Fibroblast of lung (primary cell): ENCODE measurements at regions not wholly inside any gene's neighbourhood (a gene's known extent, or its start where the extent isn't known, plus 50 kb on each side); places are given as distances from the start of the nearest gene placed in this dataset.

Experiments used
- DNase-seq, 2 donors: peaks; one replicate each; pipeline versions ENCODE4 v3.0.0 to v3.0.0-alpha.2; 2010; ENCODE audit warnings: low read depth in 2 of 2
- H2AFZ ChIP-seq: 2 replicates; pipeline ENCODE4 v1.5.1; 2012; ENCODE audit warnings: low read length, control low read depth, inconsistent platforms
- H3K27ac ChIP-seq: 2 replicates; pipeline ENCODE4 v1.5.1; 2011; ENCODE audit warnings: low read length, control low read depth; ENCODE audit not compliant: insufficient read depth
- H3K27me3 ChIP-seq: 2 replicates; pipeline ENCODE4 v1.5.1; 2011; ENCODE audit warnings: mild to moderate bottlenecking, low read length; ENCODE audit not compliant: control insufficient read depth, insufficient read depth
- H3K36me3 ChIP-seq: 2 replicates; pipeline ENCODE4 v1.5.1; 2011; ENCODE audit warnings: low read length; ENCODE audit not compliant: control insufficient read depth, insufficient read depth
- H3K4me1 ChIP-seq: 2 replicates; pipeline ENCODE4 v1.5.1; 2011; ENCODE audit warnings: low read length; ENCODE audit not compliant: control insufficient read depth, insufficient read depth; ENCODE audit errors: extremely low read depth
- H3K4me2 ChIP-seq: 2 replicates; pipeline ENCODE4 v1.5.1; 2011; ENCODE audit warnings: low read length, control low read depth; ENCODE audit not compliant: insufficient read depth; ENCODE audit errors: extremely low read depth
- H3K4me3 ChIP-seq, 4 experiments: fragments of 200-600 bp in 1 of 4; sonication (generic) in 1 of 4; replicated peaks in 1 of 4; 2 replicates each; pipeline ENCODE4 v1.5.1; 2011 to 2016; ENCODE audit warnings: low read length in 4 of 4, low read depth in 3 of 4, mild to moderate bottlenecking in 3 of 4, control low read depth in 2 of 4, inconsistent platforms in 1 of 4, mixed read lengths in 1 of 4; ENCODE audit not compliant: insufficient read depth in 1 of 4; ENCODE audit errors: control extremely low read depth in 1 of 4
- H3K79me2 ChIP-seq: 2 replicates; pipeline ENCODE4 v1.5.1; 2012; ENCODE audit warnings: mild to moderate bottlenecking, low read length, inconsistent platforms; ENCODE audit not compliant: control insufficient read depth, insufficient read depth
- H3K9ac ChIP-seq: 2 replicates; pipeline ENCODE4 v1.5.1; 2011; ENCODE audit warnings: mild to moderate bottlenecking, low read length, control low read depth; ENCODE audit not compliant: insufficient read depth
- H3K9me3 ChIP-seq: 2 replicates; pipeline ENCODE4 v1.5.1; 2012; ENCODE audit warnings: low read depth, low read length; ENCODE audit not compliant: control insufficient read depth, insufficient read depth
- H4K20me1 ChIP-seq: 2 replicates; pipeline ENCODE4 v1.5.1; 2011; ENCODE audit warnings: low read length; ENCODE audit not compliant: control insufficient read depth, insufficient read depth; ENCODE audit errors: extremely low read depth
- CTCF ChIP-seq, 2 donors: IDR thresholded peaks in 1 of 2; conservative IDR thresholded peaks in 1 of 2; 1 replicate in 1 of 2; 2 replicates in 1 of 2; pipeline ENCODE4 v1.5.1; 2011 to 2012; ENCODE audit warnings: low read length in 2 of 2, control low read depth in 1 of 2, inconsistent platforms in 1 of 2, low read depth in 1 of 2, mild to moderate bottlenecking in 1 of 2
- EZH2 ChIP-seq: IDR thresholded peaks from 2 replicates; pipeline ENCODE4 v1.5.1; 2012; ENCODE audit warnings: low read length, control low read depth, mild to moderate bottlenecking; ENCODE audit errors: missing control alignments

- Histone ChIP-seq H3K9ac (no peak overlapping the region), H4K20me1 (no peaks in the 10 kb centered on the region), H2AFZ (no peak overlapping the region), H3K79me2 (no peaks in the 10 kb centered on the region), H3K4me3 (no peak overlapping the region), H3K36me3 (no peaks in the 10 kb centered on the region), H3K27ac (no peak overlapping the region), H3K27me3 (no peaks in the 10 kb centered on the region), H3K9me3 (no peaks in the 10 kb centered on the region), H3K4me2 (no peak overlapping the region), H3K4me1 (no peaks in the 10 kb centered on the region)
- no peak for DNase-seq
- no peak for TF ChIP-seq CTCF (conservative IDR thresholded peaks at IDR 0.05 in 1 of 2, IDR thresholded peaks at IDR 0.05 in 1 of 2; ENCODE audit: low read depth in 1 of 2, low read length in 2 of 2)
- no peak for TF ChIP-seq EZH2
Observed at GRCh38 chrY:19056138-19056469, 282.6 kb upstream of the HSFY2 start.

DNA sequence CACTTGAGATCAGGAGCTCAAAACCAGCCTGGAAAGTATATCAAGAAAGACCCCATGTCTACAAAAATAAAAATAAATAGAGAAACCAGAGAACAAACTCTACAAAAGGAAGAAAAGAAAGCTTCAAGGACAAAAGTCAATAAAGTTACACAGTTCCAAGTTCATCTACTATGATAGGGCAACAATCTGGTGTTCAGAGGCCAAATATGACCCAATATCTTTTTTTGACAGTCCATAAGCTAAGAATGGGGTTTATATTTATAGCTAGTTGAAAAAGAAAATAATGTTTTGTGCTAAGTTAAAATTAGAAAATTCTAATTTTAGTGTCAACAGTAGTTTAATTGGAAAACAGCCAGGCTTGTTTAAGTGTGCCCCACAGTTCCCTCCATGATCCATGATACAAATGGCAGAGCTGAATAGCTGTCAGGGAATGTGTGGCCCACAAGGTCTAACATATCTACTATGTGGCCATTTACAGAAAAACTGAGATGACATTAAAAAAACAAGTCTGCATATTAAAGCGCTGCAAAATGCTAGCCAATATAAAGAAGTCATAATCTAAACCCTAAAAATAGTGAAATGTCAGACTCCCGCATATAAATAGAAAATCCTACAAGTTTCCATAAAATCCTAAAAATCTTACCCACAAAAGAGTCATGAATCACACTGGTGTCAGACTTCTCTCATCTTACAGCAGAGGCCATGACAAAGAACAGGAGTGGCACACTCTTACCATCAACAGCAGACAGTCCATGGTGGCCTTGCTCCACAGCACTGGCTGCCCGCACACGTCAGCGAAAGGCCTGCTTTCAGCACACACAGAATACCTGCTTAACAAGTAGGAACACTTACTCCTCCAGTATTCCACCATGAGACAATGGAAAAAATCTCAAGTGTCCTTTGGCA, 281.9 kb upstream of the HSFY2 start:
- TF ChIP-seq CTCF (conservative IDR thresholded peaks at IDR 0.05 in 1 of 2, IDR thresholded peaks at IDR 0.05 in 1 of 2; ENCODE audit: low read depth in 1 of 2, low read length in 2 of 2): no peak
- no peak for TF ChIP-seq EZH2
- no peaks in the 10 kb centered on the region for H3K27me3 ChIP-seq
- H3K4me1 ChIP-seq: no peaks in the 10 kb centered on the region
- H3K4me2 ChIP-seq: no peak overlapping the region
- no peak overlapping the region for H2AFZ ChIP-seq
- no peaks in the 10 kb centered on the region for H3K36me3 ChIP-seq
- no peak overlapping the region for H3K9ac ChIP-seq
- H3K9me3 ChIP-seq: no peaks in the 10 kb centered on the region
- H3K4me3 ChIP-seq: no peak overlapping the region
- no peak for DNase-seq
- H3K79me2 ChIP-seq: no peaks in the 10 kb centered on the region
- H4K20me1 ChIP-seq: no peaks in the 10 kb centered on the region
- H3K27ac ChIP-seq: no peak overlapping the region

- no peak for DNase-seq
- Histone ChIP-seq H3K79me2 (no peaks in the 10 kb centered on the region), H3K4me2 (no peak overlapping the region), H3K4me3 (no peak overlapping the region), H3K9me3 (no peaks in the 10 kb centered on the region), H3K36me3 (no peaks in the 10 kb centered on the region), H3K27me3 (no peaks in the 10 kb centered on the region), H2AFZ (no peak overlapping the region), H4K20me1 (no peaks in the 10 kb centered on the region), H3K4me1 (no peaks in the 10 kb centered on the region), H3K9ac (no peak overlapping the region), H3K27ac (no peak overlapping the region)
- no peak for TF ChIP-seq CTCF (conservative IDR thresholded peaks at IDR 0.05 in 1 of 2, IDR thresholded peaks at IDR 0.05 in 1 of 2; ENCODE audit: low read depth in 1 of 2, low read length in 2 of 2)
- TF ChIP-seq EZH2: no peak
Observed at GRCh38 chrY:19053806-19054205, 280.3 kb upstream of the HSFY2 start.
